ENCODE measurements at regions not wholly inside any gene's neighbourhood (a gene's known extent, or its start where the extent isn't known, plus 50 kb on each side); places are given as distances from the start of the nearest gene placed in this dataset.

- Histone ChIP-seq H3K9me2 (ENCODE audit: insufficient read depth, low read length) (no peaks in the 10 kb centered on the region), H3K9me3 (ENCODE audit: low read length) (no peaks in the 10 kb centered on the region), H3K9ac (ENCODE audit: low read length) (no peak overlapping the region), H4K20me1 (ENCODE audit: insufficient read depth) (no peaks in the 10 kb centered on the region), H3K27ac (ENCODE audit: low read length) (no peak overlapping the region), H3K36me3 (ENCODE audit: insufficient read depth, low read length) (no peaks in the 10 kb centered on the region), H3K4me3 (ENCODE audit: low read length) (no peak overlapping the region), H2AFZ (ENCODE audit: low read depth, low read length) (no peak overlapping the region), H3K27me3 (ENCODE audit: insufficient read depth, low read depth, low read length) (no peaks in the 10 kb centered on the region), H3K4me2 (ENCODE audit: low read length) (no peak overlapping the region), H3F3A (ENCODE audit: insufficient read depth, low read length, poor library complexity, severe bottlenecking) (no peaks in the 10 kb centered on the region), H3K79me2 (replicated peaks; ENCODE audit: insufficient read depth, low read length) (no peaks in the 10 kb centered on the region)
- TF ChIP-seq TAF1 (IDR thresholded peaks at IDR 0.05; ENCODE audit: low read depth) (no peak), EP300 (conservative IDR thresholded peaks at IDR 0.05; ENCODE audit: poor library complexity, severe bottlenecking) (no peak), RAD21 (conservative IDR thresholded peaks at IDR 0.05) (no peak), POLR2AphosphoS5 (IDR thresholded peaks at IDR 0.05) (no peak), REST (IDR thresholded peaks at IDR 0.05; ENCODE audit: borderline replicate concordance) (no peak), SMC3 (conservative IDR thresholded peaks at IDR 0.05; ENCODE audit: poor library complexity) (no peak), MXI1 (conservative IDR thresholded peaks at IDR 0.05; ENCODE audit: poor library complexity, severe bottlenecking) (no peak), EZH2 (IDR thresholded peaks at IDR 0.05; ENCODE audit: borderline replicate concordance, insufficient read depth, low read length, poor library complexity, severe bottlenecking) (no peak)
- TF ChIP-seq, protein P1, sequence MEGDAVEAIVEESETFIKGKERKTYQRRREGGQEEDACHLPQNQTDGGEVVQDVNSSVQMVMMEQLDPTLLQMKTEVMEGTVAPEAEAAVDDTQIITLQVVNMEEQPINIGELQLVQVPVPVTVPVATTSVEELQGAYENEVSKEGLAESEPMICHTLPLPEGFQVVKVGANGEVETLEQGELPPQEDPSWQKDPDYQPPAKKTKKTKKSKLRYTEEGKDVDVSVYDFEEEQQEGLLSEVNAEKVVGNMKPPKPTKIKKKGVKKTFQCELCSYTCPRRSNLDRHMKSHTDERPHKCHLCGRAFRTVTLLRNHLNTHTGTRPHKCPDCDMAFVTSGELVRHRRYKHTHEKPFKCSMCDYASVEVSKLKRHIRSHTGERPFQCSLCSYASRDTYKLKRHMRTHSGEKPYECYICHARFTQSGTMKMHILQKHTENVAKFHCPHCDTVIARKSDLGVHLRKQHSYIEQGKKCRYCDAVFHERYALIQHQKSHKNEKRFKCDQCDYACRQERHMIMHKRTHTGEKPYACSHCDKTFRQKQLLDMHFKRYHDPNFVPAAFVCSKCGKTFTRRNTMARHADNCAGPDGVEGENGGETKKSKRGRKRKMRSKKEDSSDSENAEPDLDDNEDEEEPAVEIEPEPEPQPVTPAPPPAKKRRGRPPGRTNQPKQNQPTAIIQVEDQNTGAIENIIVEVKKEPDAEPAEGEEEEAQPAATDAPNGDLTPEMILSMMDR (IDR thresholded peaks at IDR 0.05; ENCODE audit: poor library complexity, severe bottlenecking), result no peak
Observed at GRCh38 chr14:104357689-104358527, 219.5 kb downstream of the KIF26A start.

GRCh38 chr14:104358528-104359300 lies 220.3 kb downstream of the KIF26A start:
- no peaks in the 10 kb centered on the region for H3K27me3 ChIP-seq (ENCODE audit: insufficient read depth, low read depth, low read length)
- no peaks in the 10 kb centered on the region for H3K9me3 ChIP-seq (ENCODE audit: low read length)
- no peaks in the 10 kb centered on the region for H4K20me1 ChIP-seq (ENCODE audit: insufficient read depth)
- H2AFZ ChIP-seq (ENCODE audit: low read depth, low read length), result no peak overlapping the region
- TF ChIP-seq EZH2 (IDR thresholded peaks at IDR 0.05; ENCODE audit: borderline replicate concordance, insufficient read depth, low read length, poor library complexity, severe bottlenecking), result no peak
- TF ChIP-seq POLR2AphosphoS5 (IDR thresholded peaks at IDR 0.05), result no peak
- no peak for TF ChIP-seq TAF1 (IDR thresholded peaks at IDR 0.05; ENCODE audit: low read depth)
- no peak for TF ChIP-seq RAD21 (conservative IDR thresholded peaks at IDR 0.05)
- no peak for TF ChIP-seq MXI1 (conservative IDR thresholded peaks at IDR 0.05; ENCODE audit: poor library complexity, severe bottlenecking)
- TF ChIP-seq, protein P1 (IDR thresholded peaks at IDR 0.05; ENCODE audit: poor library complexity, severe bottlenecking), result no peak
- TF ChIP-seq REST (IDR thresholded peaks at IDR 0.05; ENCODE audit: borderline replicate concordance), result no peak
- TF ChIP-seq SMC3 (conservative IDR thresholded peaks at IDR 0.05; ENCODE audit: poor library complexity), result no peak
- no peak for TF ChIP-seq EP300 (conservative IDR thresholded peaks at IDR 0.05; ENCODE audit: poor library complexity, severe bottlenecking)
- H3K9ac ChIP-seq (ENCODE audit: low read length), result no peak overlapping the region
- H3K4me2 ChIP-seq (ENCODE audit: low read length), result no peak overlapping the region
- H3K36me3 ChIP-seq (ENCODE audit: insufficient read depth, low read length), result no peaks in the 10 kb centered on the region
- H3K4me3 ChIP-seq (ENCODE audit: low read length), result no peak overlapping the region
- no peak overlapping the region for H3K27ac ChIP-seq (ENCODE audit: low read length)
- no peaks in the 10 kb centered on the region for H3K79me2 ChIP-seq (replicated peaks; ENCODE audit: insufficient read depth, low read length)
- H3K9me2 ChIP-seq (ENCODE audit: insufficient read depth, low read length), result no peaks in the 10 kb centered on the region
- no peaks in the 10 kb centered on the region for H3F3A ChIP-seq (ENCODE audit: insufficient read depth, low read length, poor library complexity, severe bottlenecking)
